Activated naive CD4-positive, alpha-beta T cell (primary cell): ENCODE measurements at regions not wholly inside any gene's neighbourhood (a gene's known extent, or its start where the extent isn't known, plus 50 kb on each side); places are given as distances from the start of the nearest gene placed in this dataset.
"Not testable (repeated sequence)": the region's sequence is repeated elsewhere in the genome, so short reads cannot be mapped to it uniquely, and the experiment has no call there.

Experiments
- DNase-seq, 4 experiments: peaks; one replicate each; lab custom pipeline; 2025; lab: John Stamatoyannopoulos, UW

DNA sequence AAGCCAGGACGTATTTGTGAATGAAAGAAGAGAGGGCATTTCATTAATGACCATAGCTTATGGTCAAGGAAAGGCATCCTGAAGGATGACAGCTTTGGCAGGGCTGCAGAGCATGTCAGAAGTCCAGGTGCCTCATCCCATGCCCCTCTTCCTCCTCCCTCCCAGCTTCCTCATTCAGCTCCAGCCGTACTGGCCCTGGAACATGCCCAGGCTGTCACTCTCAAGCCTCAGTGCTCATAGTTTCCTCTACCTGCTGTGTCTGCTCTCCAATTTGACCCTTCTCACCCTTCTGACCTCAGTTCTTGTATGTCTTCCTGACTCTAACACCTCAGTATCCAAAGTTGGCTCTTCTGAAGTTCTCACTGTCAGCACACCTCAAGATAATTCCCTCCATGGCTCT lies 695.8 kb upstream of the HS6ST1 start:
- no peak for DNase-seq

- no peak for DNase-seq
Observed at GRCh38 chr2:129015397-129016285, 697.0 kb upstream of the HS6ST1 start.

- DNase-seq, result no peak
Observed at GRCh38 chr2:129016972-129017371, 698.3 kb upstream of the HS6ST1 start.

- no peak for DNase-seq
Observed at GRCh38 chr2:129024796-129025195, 706.1 kb upstream of the HS6ST1 start.

DNA sequence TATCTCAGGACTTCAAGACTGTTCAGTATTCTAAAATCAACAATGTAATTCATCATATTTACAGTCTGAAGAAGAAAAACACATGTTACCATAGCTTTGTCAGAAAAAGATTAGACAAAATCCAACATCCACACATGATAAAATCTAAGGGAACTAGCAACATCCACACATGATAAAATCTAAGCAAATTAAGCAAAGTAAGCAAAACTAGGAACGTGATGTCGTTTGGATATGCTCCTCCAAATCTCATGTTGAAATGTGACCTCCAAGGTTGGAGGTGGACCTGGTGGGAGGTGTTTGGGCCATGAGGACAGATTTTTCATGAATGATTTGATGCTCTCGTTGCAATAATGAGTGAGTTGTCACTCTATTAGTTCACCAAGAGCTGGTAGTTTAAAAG lies 717.3 kb upstream of the HS6ST1 start:
- no peak for DNase-seq

GRCh38 chr2:129043677-129044076 lies 725.0 kb upstream of the HS6ST1 start:
- not testable (repeated sequence) for DNase-seq

DNA sequence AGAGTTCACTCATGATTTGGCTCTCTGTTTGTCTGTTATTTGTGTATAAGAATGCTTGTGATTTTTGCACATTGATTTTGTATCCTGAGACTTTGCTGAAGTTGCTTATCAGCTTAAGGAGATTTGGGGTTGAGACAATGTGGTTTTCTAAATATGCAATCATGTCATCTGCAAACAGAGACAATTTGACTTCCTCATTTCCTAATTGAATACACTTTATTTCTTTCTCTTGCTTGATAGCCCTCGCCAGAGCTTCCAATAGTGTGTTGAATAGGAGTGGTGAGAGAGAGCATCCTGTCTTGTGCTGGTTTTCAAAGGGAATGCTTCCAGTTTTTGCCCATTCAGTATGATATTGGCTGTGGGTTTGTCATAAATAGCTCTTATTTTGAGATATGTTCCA lies 727.8 kb upstream of the HS6ST1 start:
- not testable (repeated sequence) for DNase-seq

- no peak for DNase-seq
Observed at GRCh38 chr2:129050101-129050500, 731.4 kb upstream of the HS6ST1 start.

- no peak for DNase-seq
Observed at GRCh38 chr2:129055242-129055641, 736.6 kb upstream of the HS6ST1 start.

DNA sequence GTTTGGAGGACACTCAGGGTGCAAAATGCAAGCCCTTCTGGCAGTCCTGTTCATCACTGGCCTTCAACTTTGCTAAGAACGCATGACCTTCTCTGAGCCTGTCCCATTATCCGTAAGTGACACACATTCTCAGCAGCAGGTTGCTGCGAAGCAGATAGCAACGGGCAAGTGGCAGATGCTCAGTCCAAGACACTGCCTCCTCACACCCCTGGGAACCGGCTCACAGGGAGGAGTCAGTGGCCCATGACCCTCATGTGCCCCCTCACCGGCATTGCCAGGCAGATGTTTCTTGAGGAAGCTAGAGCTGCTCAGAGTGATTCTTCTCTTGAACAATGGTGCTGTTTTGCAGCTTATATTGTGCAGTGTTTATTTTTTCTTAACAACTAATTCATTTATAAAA lies 737.2 kb upstream of the HS6ST1 start:
- no peak for DNase-seq

GRCh38 chr2:129056309-129056958 lies 737.8 kb upstream of the HS6ST1 start:
- DNase-seq, result no peak

GRCh38 chr2:129056959-129057317 lies 738.3 kb upstream of the HS6ST1 start:
- no peak for DNase-seq

GRCh38 chr2:129058981-129059380 lies 740.3 kb upstream of the HS6ST1 start:
- DNase-seq, result no peak

DNA sequence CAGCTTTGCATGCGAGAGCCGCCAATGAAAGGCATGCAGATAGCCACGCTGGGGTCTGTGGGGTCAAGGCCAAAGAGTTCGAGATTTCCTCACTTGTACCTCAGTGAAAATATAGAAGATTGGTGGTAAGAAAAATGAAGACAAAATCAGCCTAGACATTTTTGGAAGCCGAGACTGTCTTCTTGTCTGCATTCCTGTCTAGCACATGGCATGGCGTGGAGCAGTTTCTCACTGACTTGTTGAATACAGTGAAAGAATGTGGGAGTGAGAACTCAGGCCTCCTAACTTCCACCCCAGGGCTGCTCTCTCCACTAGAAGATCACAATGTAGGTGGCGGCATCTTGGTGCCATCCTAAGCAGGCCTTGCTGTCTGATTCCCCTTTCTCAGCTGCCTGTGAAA lies 740.8 kb upstream of the HS6ST1 start:
- no peak for DNase-seq

GRCh38 chr2:129061069-129061768 lies 742.6 kb upstream of the HS6ST1 start:
- no peak for DNase-seq

GRCh38 chr2:129061769-129062121 lies 743.1 kb upstream of the HS6ST1 start:
- no peak for DNase-seq

DNA sequence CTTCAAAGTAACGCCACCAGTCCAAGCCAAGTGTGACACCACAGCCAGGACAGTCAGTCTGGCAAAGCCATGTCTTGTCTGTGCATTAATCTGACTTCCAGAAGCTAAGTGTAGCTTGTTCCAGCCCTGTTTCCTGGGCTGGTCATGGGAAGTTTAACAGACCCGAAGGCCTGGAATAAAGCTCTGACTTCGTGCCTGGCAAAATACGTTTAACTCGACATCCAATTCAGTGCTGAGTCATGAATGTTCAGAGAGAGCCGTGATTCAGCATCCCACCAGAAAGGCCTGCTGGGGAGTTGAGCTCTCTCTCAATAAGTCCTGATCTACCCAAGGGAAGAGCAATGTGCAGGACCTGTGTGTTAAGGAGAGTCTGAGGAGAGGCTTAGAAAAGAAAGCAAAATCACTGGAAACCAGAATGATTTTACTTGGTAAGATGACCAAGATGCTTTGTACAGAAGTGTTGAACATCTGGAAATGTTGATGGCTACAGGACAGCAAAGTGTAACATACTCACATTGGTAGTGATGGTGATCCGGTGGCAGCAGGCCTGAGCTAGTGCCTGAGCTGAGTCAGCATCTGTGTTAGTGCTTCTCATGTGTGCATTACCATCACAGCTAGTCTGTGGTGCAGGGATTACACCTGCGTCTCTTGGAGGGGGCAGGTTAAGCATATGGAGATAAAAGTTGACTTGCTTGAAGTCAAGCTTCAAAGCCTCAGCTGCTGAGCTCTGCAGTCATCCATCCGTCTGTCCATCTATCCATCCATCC lies 743.7 kb upstream of the HS6ST1 start:
- no peak for DNase-seq

DNA sequence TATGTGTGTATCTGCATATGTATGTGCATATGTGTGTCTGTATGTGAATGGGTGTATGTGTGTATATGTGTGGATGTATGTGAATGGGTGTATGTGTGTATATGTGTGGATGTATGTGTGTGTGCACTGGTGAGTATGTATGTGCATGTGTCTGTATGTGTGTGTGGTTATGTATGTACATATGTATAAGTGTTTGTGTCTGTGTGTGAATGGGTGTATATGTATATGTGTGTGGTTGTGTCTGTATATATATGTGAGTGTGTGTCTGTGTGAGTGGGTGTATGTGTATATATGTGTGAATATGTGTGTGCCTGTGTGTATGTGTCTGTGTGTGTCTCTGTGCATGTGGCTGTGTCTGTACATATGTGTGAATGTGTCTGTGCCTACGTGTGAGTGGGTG lies 748.4 kb upstream of the HS6ST1 start:
- no peak for DNase-seq

- DNase-seq, result no peak
Observed at GRCh38 chr2:129067953-129068352, 749.3 kb upstream of the HS6ST1 start.

DNA sequence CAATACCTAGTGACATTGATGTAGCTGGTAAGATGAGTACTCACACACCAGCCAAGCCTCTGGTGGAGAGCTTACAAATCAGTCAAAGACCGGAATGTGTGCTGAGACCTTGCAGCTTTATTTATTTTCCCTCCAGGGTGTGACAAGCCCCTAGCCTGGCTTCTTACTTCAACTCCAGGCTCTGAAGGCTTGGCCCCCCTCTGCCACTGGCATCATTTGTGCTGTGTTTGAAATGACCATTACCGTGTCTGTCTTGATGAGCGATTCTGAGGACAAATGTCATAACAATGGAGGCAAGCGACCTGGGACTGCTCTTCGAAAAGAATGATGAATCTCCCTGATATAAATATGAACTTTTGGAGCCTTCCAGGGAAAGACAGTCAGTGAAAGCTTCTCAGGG lies 749.9 kb upstream of the HS6ST1 start:
- no peak for DNase-seq

GRCh38 chr2:129069875-129070594 lies 751.4 kb upstream of the HS6ST1 start:
- no peak for DNase-seq

DNA sequence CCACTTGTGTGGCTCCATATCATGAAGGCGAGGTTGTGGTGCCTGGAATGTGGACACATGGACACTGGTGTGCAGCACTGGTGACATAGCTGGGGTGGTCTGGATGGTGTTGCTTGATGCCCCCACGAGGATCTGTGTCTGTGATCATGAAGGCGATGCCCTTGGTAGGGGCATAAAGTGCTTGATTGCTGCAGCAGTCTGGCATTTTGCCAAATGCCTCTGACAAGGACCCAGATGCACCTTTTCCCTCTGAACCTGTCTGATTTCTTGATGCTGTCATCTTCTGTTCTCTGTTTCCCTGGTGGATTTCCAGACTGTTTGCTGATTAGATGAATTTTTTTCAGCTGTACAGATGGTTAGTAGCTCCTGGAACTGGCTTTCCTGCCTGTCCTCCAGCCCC lies 752.0 kb upstream of the HS6ST1 start:
- DNase-seq, result no peak
